HUES64 (cell line): ENCODE measurements at regions not wholly inside any gene's neighbourhood (a gene's known extent, or its start where the extent isn't known, plus 50 kb on each side); places are given as distances from the start of the nearest gene placed in this dataset.

Experiments used
- H3K27ac ChIP-seq: 2 replicates; pipeline ENCODE4 v1.7.0; 2013; ENCODE audit warnings: low read depth, low read length, inconsistent platforms
- H3K27me3 ChIP-seq: 2 replicates; pipeline ENCODE4 v1.6.1; 2013; ENCODE audit warnings: mild to moderate bottlenecking, low read length; ENCODE audit not compliant: insufficient read depth
- H3K36me3 ChIP-seq: 2 replicates; pipeline ENCODE4 v1.6.1; 2013; ENCODE audit warnings: mild to moderate bottlenecking, low read length; ENCODE audit not compliant: insufficient read depth
- H3K4me1 ChIP-seq: 2 replicates; pipeline ENCODE4 v1.6.1; 2013; ENCODE audit warnings: mild to moderate bottlenecking, low read length, moderate library complexity; ENCODE audit not compliant: insufficient read depth
- H3K4me3 ChIP-seq: 2 replicates; pipeline ENCODE4 v1.5.1; 2013; ENCODE audit warnings: mild to moderate bottlenecking, low read length, moderate library complexity
- H3K9ac ChIP-seq: 2 replicates; pipeline ENCODE4 v1.6.1; 2013; ENCODE audit warnings: mild to moderate bottlenecking, low read depth, low read length
- H3K9me3 ChIP-seq: 2 replicates; pipeline ENCODE4 v1.6.1; 2013; ENCODE audit warnings: low read depth, low read length; ENCODE audit not compliant: insufficient read depth
- WGBS: fragments of 150-250, 120-280 bp; methylation state at CpG from one replicate; pipeline ENCODE4 v1.1.7; 2013; ENCODE audit warnings: missing lambda C conversion rate; 5-methylcytosine and 5-hydroxymethylcytosine counted together

- H3K4me1 ChIP-seq, result no peaks in the 10 kb centered on the region
- H3K4me3 ChIP-seq, result no peak overlapping the region
- no peaks in the 10 kb centered on the region for H3K27me3 ChIP-seq
- no peaks in the 10 kb centered on the region for H3K9me3 ChIP-seq
- no peak overlapping the region for H3K27ac ChIP-seq
- no peak overlapping the region for H3K9ac ChIP-seq
- WGBS, result 92% methylated on average over 2 of the region's 3 CpGs
- H3K36me3 ChIP-seq, result no peaks in the 10 kb centered on the region
These were observed 1070.6 kb downstream of the TRHDE start for GRCh38 chr12:73342733-73343132.

- no peaks in the 10 kb centered on the region for H3K4me1 ChIP-seq
- no peak overlapping the region for H3K4me3 ChIP-seq
- H3K9me3 ChIP-seq, result no peaks in the 10 kb centered on the region
- H3K36me3 ChIP-seq, result no peaks in the 10 kb centered on the region
- no peaks in the 10 kb centered on the region for H3K27me3 ChIP-seq
- 100% methylated on average over 1 of the region's 1 CpG for WGBS
- no peak overlapping the region for H3K27ac ChIP-seq
- H3K9ac ChIP-seq, result no peak overlapping the region
These were observed 1080.7 kb downstream of the TRHDE start for GRCh38 chr12:73352826-73353225.

- H3K27ac ChIP-seq, result no peak overlapping the region
- H3K9ac ChIP-seq, result no peak overlapping the region
- no peaks in the 10 kb centered on the region for H3K9me3 ChIP-seq
- H3K4me1 ChIP-seq, result peaks cover 5% of the 10 kb centered on the region; the same call in 1 of the 2 replicates
- no peak overlapping the region for H3K4me3 ChIP-seq
- H3K27me3 ChIP-seq, result no peaks in the 10 kb centered on the region
- no peaks in the 10 kb centered on the region for H3K36me3 ChIP-seq
These were observed 1089.1 kb downstream of the TRHDE start for GRCh38 chr12:73361156-73361863.

- Histone ChIP-seq H3K27me3 (no peaks in the 10 kb centered on the region), H3K9me3 (no peaks in the 10 kb centered on the region), H3K36me3 (no peaks in the 10 kb centered on the region), H3K4me1 (peaks cover 5% of the 10 kb centered on the region; the same call in 1 of the 2 replicates), H3K9ac (no peak overlapping the region), H3K4me3 (no peak overlapping the region), H3K27ac (no peak overlapping the region)
- 95% methylated on average over 4 of the region's 4 CpGs for WGBS
These were observed 1089.7 kb downstream of the TRHDE start for GRCh38 chr12:73361864-73362230.

GRCh38 chr12:73362666-73363065, 1090.5 kb downstream of the TRHDE start:
- H3K4me1 ChIP-seq, result peaks cover 5% of the 10 kb centered on the region; the same call in 1 of the 2 replicates

GRCh38 chr12:73372856-73373255, 1100.7 kb downstream of the TRHDE start:
- no peak overlapping the region for H3K27ac ChIP-seq
- H3K9ac ChIP-seq, result no peak overlapping the region
- H3K4me3 ChIP-seq, result no peak overlapping the region
- H3K27me3 ChIP-seq, result no peaks in the 10 kb centered on the region
- no peaks in the 10 kb centered on the region for H3K4me1 ChIP-seq
- H3K9me3 ChIP-seq, result no peaks in the 10 kb centered on the region
- 97% methylated on average over 1 of the region's 1 CpG for WGBS
- H3K36me3 ChIP-seq, result no peaks in the 10 kb centered on the region

More at GRCh38 chr12:73362666-73363065, 1090.5 kb downstream of the TRHDE start:
- Histone ChIP-seq H3K9ac (no peak overlapping the region), H3K36me3 (no peaks in the 10 kb centered on the region), H3K27ac (no peak overlapping the region), H3K4me3 (no peak overlapping the region), H3K27me3 (no peaks in the 10 kb centered on the region), H3K9me3 (no peaks in the 10 kb centered on the region)
- WGBS, result 100% methylated on average over 1 of the region's 1 CpG

- Histone ChIP-seq H3K27me3 (no peaks in the 10 kb centered on the region), H3K9ac (no peak overlapping the region), H3K4me3 (no peak overlapping the region), H3K36me3 (no peaks in the 10 kb centered on the region), H3K4me1 (no peaks in the 10 kb centered on the region), H3K9me3 (no peaks in the 10 kb centered on the region), H3K27ac (no peak overlapping the region)
These were observed 1102.2 kb downstream of the TRHDE start for GRCh38 chr12:73374360-73374759.

GRCh38 chr12:73383584-73384222, 1111.5 kb downstream of the TRHDE start:
- Histone ChIP-seq H3K27ac (no peak overlapping the region), H3K4me3 (no peak overlapping the region), H3K9me3 (no peaks in the 10 kb centered on the region), H3K4me1 (no peaks in the 10 kb centered on the region), H3K9ac (no peak overlapping the region), H3K27me3 (no peaks in the 10 kb centered on the region), H3K36me3 (no peaks in the 10 kb centered on the region)

GRCh38 chr12:73384592-73384991, 1112.4 kb downstream of the TRHDE start:
- WGBS, result 100% methylated on average over 1 of the region's 1 CpG
- Histone ChIP-seq H3K4me3 (no peak overlapping the region), H3K36me3 (no peaks in the 10 kb centered on the region), H3K9ac (no peak overlapping the region), H3K9me3 (no peaks in the 10 kb centered on the region), H3K27me3 (no peaks in the 10 kb centered on the region), H3K4me1 (no peaks in the 10 kb centered on the region), H3K27ac (no peak overlapping the region)

GRCh38 chr12:73390261-73390660, 1118.1 kb downstream of the TRHDE start:
- Histone ChIP-seq H3K27ac (no peak overlapping the region), H3K27me3 (no peaks in the 10 kb centered on the region), H3K36me3 (no peaks in the 10 kb centered on the region), H3K4me3 (no peak overlapping the region), H3K9ac (no peak overlapping the region), H3K4me1 (no peaks in the 10 kb centered on the region), H3K9me3 (no peaks in the 10 kb centered on the region)
- 97% methylated on average over 2 of the region's 2 CpGs for WGBS

GRCh38 chr12:73413051-73413450, 1124.6 kb upstream of the ATXN7L3B start:
- no peak overlapping the region for H3K9ac ChIP-seq
- no CpG with 5 or more reads among the region's 2 CpGs for WGBS
- H3K9me3 ChIP-seq, result peaks cover 29% of the 10 kb centered on the region

More at GRCh38 chr12:73413051-73413450, 1124.6 kb upstream of the ATXN7L3B start:
- Histone ChIP-seq H3K27ac (no peak overlapping the region), H3K4me3 (no peak overlapping the region), H3K27me3 (no peaks in the 10 kb centered on the region), H3K36me3 (no peaks in the 10 kb centered on the region), H3K4me1 (no peaks in the 10 kb centered on the region)
